ENCODE measurements at regions not wholly inside any gene's neighbourhood (a gene's known extent, or its start where the extent isn't known, plus 50 kb on each side); places are given as distances from the start of the nearest gene placed in this dataset.

- no peak for TF ChIP-seq CTCF (IDR thresholded peaks at IDR 0.05)
- no peak for TF ChIP-seq POLR2AphosphoS5 (IDR thresholded peaks at IDR 0.05; ENCODE audit: low read depth, low read length)
- TF ChIP-seq REST (IDR thresholded peaks at IDR 0.05; ENCODE audit: insufficient read depth in 1 of 2, low read depth in 2 of 2, low read length in 1 of 2): no peak
- TF ChIP-seq TCF7L2 (IDR thresholded peaks at IDR 0.05; ENCODE audit: low read depth, low read length): no peak
- TF ChIP-seq SIN3A (IDR thresholded peaks at IDR 0.05; ENCODE audit: borderline replicate concordance, insufficient read depth, low read depth, low read length): no peak
Observed at GRCh38 chr18:60865801-60866200, 467.4 kb upstream of the CDH20 start.
